ENCODE measurements at regions not wholly inside any gene's neighbourhood (a gene's known extent, or its start where the extent isn't known, plus 50 kb on each side); places are given as distances from the start of the nearest gene placed in this dataset.

DNA sequence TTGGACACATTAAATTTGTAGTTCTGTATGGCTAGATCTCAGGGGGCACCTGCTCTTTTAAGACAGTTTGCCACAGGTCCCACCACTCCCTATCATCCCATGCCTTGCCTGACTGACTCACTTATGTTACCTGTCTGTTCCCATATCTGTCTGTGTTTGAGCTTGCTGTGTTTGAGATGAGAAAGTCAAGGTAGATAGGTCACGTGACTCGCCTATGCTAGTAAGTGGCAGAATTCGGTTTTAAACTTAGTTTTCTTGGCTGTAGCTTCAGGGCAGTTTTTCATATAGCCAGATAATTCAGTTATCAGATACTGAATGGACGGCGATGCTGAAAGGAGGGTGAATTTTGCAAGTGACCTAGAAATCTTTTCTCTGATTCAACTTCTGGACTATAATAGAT is 348.4 kb downstream of the RPS24 start:
- Histone ChIP-seq H3K27me3 (ENCODE audit: low read depth) (peaks cover 2% of the 10 kb centered on the region; the same call in 1 of the 2 replicates), H3K9me3 (no peaks in the 10 kb centered on the region), H3K36me3 (replicated peaks) (no peaks in the 10 kb centered on the region), H3K4me3 (no peak overlapping the region), H3K4me1 (no peaks in the 10 kb centered on the region)
- in situ Hi-C loops (cut with MboI; ENCODE audit: low sequenced_read_pairs), result no loop called here
- no peak for DNase-seq (ENCODE audit: low spot score in 2 of 2)

DNA sequence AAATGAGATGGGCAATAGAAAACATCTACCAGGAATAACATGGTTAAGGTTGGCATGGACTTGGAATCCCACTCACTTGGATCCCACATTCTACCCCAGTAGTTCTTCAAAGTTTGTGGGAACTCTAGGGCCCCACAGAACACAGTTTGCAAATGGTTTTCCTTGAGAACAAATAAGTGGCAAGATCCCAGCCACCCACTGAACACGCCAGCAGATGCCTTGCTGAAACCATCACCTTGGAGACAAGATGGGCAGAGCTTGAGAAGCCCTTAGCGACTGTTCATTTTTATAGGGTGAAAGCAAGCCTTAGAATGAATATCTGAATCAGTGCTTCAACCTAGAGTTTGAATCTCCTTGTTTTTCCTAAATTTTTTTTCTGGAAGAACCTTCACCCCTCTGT is 349.1 kb downstream of the RPS24 start:
- no peak for DNase-seq (ENCODE audit: low spot score in 2 of 2)

DNA sequence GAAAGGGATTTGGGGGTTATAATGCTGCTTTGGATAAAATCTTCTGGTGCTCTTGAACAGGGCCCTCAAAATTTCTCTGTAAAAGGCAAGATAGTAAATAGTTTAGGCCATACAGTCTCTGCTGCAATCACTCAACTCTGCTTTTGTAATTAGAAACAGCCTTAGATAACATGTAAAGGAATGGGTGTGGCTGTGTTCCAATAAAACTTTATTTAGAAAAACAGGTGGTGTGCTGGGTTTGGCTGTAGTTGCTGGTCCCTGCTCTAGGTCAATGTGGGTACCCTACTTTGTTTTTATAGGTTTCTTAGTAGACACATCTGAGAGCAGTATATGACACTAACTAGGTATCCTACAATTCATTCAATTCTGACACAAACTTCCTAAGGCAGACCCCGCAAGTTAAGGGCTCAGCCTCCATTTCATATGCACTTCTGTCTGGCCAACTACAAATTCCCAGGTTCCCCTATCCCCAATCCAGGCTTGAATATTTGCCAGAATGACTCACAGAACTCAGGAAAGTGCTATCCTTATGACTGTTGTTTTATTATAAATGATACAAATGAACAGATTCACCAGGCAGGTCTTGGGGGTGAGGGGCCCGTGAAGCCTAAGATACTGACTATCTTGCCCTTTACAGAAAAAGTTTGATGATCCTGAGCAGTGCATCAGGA is 349.9 kb downstream of the RPS24 start:
- H3K4me1 ChIP-seq, result no peaks in the 10 kb centered on the region
- in situ Hi-C loops (cut with MboI; ENCODE audit: low sequenced_read_pairs), result no loop called here
- peaks cover 2% of the 10 kb centered on the region; the same call in 1 of the 2 replicates for H3K27me3 ChIP-seq (ENCODE audit: low read depth)
- no peaks in the 10 kb centered on the region for H3K9me3 ChIP-seq
- H3K36me3 ChIP-seq (replicated peaks), result no peaks in the 10 kb centered on the region
- H3K4me3 ChIP-seq, result no peak overlapping the region
- no peak for DNase-seq (ENCODE audit: low spot score in 2 of 2)

More for the DNA sequence above, 349.1 kb downstream of the RPS24 start:
- H3K27me3 ChIP-seq (ENCODE audit: low read depth), result peaks cover 2% of the 10 kb centered on the region; the same call in 1 of the 2 replicates
- H3K36me3 ChIP-seq (replicated peaks), result no peaks in the 10 kb centered on the region
- H3K4me3 ChIP-seq, result no peak overlapping the region
- in situ Hi-C loops (cut with MboI; ENCODE audit: low sequenced_read_pairs), result no loop called here
- no peaks in the 10 kb centered on the region for H3K9me3 ChIP-seq
- no peaks in the 10 kb centered on the region for H3K4me1 ChIP-seq

DNA sequence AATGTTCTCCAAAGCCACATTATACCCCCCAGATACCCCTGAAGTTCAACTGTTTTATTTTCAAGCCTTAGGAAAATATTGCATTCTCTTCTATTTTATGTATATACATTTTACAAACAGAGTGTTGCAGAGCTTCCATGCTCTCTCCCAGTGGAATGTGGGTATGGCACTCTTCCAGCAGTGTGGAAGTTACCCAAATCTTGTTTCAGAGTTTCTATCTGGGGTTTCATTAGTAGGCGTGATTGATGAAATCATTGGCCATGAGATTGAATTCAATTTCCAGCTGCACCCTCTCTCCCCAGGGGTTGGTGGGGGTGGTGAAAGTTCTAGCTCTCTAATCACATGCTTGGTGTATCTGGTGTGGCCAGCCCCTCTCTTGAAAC is 350.4 kb downstream of the RPS24 start:
- Histone ChIP-seq H3K9me3 (no peaks in the 10 kb centered on the region), H3K4me3 (no peak overlapping the region), H3K27me3 (ENCODE audit: low read depth) (peaks cover 2% of the 10 kb centered on the region; the same call in 1 of the 2 replicates), H3K4me1 (no peaks in the 10 kb centered on the region), H3K36me3 (replicated peaks) (no peaks in the 10 kb centered on the region)
- no peak for DNase-seq (ENCODE audit: low spot score in 2 of 2)
- in situ Hi-C loops (cut with MboI; ENCODE audit: low sequenced_read_pairs), result no loop called here

DNA sequence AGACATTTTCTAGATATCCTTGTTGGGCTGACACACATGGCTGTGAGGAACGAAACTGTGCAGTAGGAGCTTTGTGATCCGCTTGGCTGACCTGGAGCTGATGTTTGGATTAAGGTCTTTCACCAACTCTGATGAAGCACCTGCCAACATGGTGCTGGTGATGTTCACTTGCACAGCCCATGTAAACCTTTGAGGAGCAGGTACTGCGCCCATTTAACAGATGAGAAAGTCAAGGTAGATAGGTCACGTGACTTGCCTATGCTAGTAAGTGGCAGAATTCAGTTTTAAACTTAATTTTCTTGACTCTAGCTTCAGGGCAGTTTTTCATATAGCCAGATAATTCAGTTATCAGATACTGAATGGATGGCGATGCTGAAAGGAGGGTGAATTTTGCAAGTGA is 351.9 kb downstream of the RPS24 start:
- in situ Hi-C loops (cut with MboI; ENCODE audit: low sequenced_read_pairs), result no loop called here
- no peak overlapping the region for H3K4me3 ChIP-seq
- no peaks in the 10 kb centered on the region for H3K9me3 ChIP-seq
- no peaks in the 10 kb centered on the region for H3K36me3 ChIP-seq (replicated peaks)
- no peak for DNase-seq (ENCODE audit: low spot score in 2 of 2)
- peaks cover 2% of the 10 kb centered on the region; the same call in 1 of the 2 replicates for H3K27me3 ChIP-seq (ENCODE audit: low read depth)
- no peaks in the 10 kb centered on the region for H3K4me1 ChIP-seq

DNA sequence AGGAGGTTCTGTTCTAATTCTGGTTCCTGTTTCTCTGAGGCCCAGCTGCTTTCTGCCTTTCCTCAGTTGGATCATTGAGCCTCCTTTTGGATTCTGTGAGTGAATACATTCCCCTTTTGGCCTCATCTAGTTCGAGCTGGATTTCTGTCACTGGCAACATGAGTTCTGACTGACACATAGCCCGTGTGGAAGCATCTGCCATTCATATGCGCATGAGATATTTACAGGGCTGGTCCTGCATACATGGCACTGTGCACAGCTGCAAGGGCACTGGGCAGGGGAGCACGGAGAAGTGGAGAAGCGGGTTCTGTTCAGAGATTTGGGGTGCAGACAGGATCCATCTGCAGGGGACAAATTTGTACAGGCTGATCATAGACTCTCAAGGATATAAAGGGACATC is 352.8 kb downstream of the RPS24 start:
- Histone ChIP-seq H3K27me3 (ENCODE audit: low read depth) (peaks cover 2% of the 10 kb centered on the region; the same call in 1 of the 2 replicates), H3K36me3 (replicated peaks) (no peaks in the 10 kb centered on the region), H3K4me1 (no peaks in the 10 kb centered on the region), H3K4me3 (no peak overlapping the region), H3K9me3 (no peaks in the 10 kb centered on the region)
- no peak for DNase-seq (ENCODE audit: low spot score in 2 of 2)
- in situ Hi-C loops (cut with MboI; ENCODE audit: low sequenced_read_pairs), result no loop called here

DNA sequence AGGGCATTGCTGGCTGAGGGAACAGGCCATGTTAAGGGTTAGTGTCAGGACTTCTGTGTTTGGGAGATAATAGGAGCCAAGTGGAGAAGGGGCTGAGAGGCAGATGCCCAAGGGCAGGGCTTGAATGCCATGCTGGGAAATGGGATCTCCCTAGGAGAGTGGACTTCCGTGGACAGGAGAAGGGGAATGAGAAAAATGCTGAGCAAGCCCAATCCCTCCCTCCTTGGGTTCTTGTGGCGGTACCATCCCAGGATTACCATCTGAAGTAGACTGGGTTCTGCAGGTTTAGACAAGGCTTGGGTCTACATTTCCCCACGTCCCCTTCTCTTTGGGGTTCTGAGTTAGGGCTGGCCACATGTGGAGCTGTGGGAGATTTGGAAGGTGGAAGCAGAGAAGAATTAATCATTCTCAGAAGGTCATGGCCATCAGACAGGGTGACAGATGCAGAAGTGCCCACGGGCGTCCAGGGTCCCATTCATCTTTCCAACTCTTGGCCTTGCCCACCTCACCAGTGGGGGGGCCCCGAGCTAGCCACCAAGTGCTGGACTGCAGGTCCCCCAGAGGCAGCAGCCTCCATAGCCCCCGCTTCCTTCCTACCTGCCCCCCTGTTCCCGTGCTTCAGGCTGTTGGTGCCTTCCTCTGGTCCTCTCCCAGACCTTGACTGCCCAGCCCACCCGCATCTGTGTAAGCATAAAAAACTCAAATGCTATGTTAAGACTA is 354.8 kb downstream of the RPS24 start:
- Histone ChIP-seq H3K4me1 (no peaks in the 10 kb centered on the region), H3K4me3 (no peak overlapping the region), H3K27me3 (ENCODE audit: low read depth) (peaks cover 2% of the 10 kb centered on the region; the same call in 1 of the 2 replicates), H3K9me3 (no peaks in the 10 kb centered on the region), H3K36me3 (replicated peaks) (no peaks in the 10 kb centered on the region)
- DNase-seq (ENCODE audit: low spot score in 2 of 2), result no peak
- in situ Hi-C loops (cut with MboI; ENCODE audit: low sequenced_read_pairs), result no loop called here

DNA sequence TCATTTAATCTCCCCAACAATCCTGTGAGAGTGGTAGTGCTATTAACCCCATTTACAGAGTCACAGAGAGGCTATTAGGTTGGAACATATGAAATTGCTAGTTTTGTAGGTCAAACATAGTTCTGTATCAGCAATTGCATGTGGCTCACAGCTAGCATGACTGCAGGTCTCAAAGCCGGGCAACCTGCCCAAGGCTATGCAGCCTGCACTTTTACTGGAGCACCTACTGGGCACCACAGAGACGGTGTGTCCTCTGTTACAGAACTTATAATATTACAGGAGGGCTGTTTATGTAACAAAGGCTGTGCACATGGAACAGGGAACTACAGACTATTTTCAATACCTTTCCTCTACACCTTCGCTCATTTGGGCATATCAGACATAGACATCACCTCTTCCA is 355.8 kb downstream of the RPS24 start:
- no peak for DNase-seq (ENCODE audit: low spot score in 2 of 2)

DNA sequence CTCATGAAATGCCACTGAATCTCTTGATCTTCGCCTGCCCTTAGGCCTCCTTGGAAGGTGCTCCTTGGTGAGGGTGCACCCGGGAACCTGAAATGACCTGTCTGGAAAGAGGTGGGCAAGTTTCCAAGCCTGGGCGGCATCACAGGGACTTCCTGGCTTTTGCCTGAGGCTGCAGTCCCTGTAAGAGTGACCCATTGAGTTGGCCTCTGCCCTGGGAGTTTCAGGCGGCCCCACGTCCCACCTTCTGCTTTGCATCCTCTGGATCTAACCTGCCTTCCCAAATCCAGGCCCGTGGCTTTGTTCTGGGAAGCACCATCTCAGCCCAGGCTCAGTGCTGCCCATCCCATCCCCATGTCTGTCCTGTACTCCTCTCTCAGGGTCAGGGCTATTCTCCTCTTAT is 356.4 kb downstream of the RPS24 start:
- Histone ChIP-seq H3K36me3 (replicated peaks) (no peaks in the 10 kb centered on the region), H3K27me3 (ENCODE audit: low read depth) (peaks cover 2% of the 10 kb centered on the region; the same call in 1 of the 2 replicates), H3K4me3 (no peak overlapping the region), H3K9me3 (no peaks in the 10 kb centered on the region), H3K4me1 (no peaks in the 10 kb centered on the region)
- in situ Hi-C loops (cut with MboI; ENCODE audit: low sequenced_read_pairs), result no loop called here
- DNase-seq (ENCODE audit: low spot score in 2 of 2), result no peak

More for the DNA sequence above, 355.8 kb downstream of the RPS24 start:
- Histone ChIP-seq H3K4me1 (no peaks in the 10 kb centered on the region), H3K9me3 (no peaks in the 10 kb centered on the region), H3K4me3 (no peak overlapping the region), H3K27me3 (ENCODE audit: low read depth) (peaks cover 2% of the 10 kb centered on the region; the same call in 1 of the 2 replicates), H3K36me3 (replicated peaks) (no peaks in the 10 kb centered on the region)
- in situ Hi-C loops (cut with MboI; ENCODE audit: low sequenced_read_pairs), result no loop called here

DNA sequence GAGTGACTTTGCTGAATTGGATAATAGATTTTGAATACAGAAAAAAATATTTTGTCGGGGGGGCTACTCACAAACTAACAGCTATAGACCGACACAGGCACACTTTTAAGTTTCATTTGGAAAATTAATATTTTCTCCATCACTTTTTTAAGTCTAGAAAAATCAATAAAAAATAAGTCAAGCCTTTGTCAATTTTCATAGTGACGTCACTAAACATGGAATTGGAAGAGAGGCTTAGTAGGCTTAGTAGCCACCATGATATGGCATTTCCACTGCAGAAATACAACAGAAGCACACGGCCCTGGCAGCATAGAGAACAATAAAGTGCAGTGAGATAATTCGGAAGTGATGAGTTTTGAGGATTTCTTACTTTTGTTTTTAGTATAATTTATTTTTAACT is 357.2 kb downstream of the RPS24 start:
- Histone ChIP-seq H3K4me1 (no peaks in the 10 kb centered on the region), H3K27me3 (ENCODE audit: low read depth) (no peaks in the 10 kb centered on the region), H3K36me3 (replicated peaks) (no peaks in the 10 kb centered on the region), H3K4me3 (no peak overlapping the region), H3K9me3 (no peaks in the 10 kb centered on the region)
- no peak for DNase-seq (ENCODE audit: low spot score in 2 of 2)
- in situ Hi-C loops (cut with MboI; ENCODE audit: low sequenced_read_pairs), result no loop called here

DNA sequence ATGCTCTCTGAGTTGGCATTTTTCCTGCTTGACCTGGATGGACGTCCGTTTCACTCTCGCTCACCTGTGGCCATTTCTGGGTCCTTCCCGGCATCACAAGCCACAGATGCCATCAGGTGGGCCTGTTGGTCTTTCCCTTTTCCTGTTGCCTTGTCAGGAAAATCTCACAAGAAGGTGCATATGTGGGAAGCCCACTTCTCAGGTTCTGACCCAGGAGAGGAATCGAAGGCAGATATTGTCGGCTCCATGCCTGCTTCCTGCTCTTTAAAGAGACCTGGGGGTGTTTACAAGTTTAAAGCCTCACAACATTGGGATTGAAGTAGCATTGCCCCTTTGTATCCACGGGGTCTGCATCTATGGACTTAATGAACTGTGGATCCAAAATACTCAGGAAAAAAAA is 357.9 kb downstream of the RPS24 start:
- Histone ChIP-seq H3K9me3 (no peaks in the 10 kb centered on the region), H3K4me1 (no peaks in the 10 kb centered on the region), H3K36me3 (replicated peaks) (no peaks in the 10 kb centered on the region), H3K27me3 (ENCODE audit: low read depth) (no peaks in the 10 kb centered on the region), H3K4me3 (no peak overlapping the region)
- DNase-seq (ENCODE audit: low spot score in 2 of 2), result no peak
- in situ Hi-C loops (cut with MboI; ENCODE audit: low sequenced_read_pairs), result no loop called here

DNA sequence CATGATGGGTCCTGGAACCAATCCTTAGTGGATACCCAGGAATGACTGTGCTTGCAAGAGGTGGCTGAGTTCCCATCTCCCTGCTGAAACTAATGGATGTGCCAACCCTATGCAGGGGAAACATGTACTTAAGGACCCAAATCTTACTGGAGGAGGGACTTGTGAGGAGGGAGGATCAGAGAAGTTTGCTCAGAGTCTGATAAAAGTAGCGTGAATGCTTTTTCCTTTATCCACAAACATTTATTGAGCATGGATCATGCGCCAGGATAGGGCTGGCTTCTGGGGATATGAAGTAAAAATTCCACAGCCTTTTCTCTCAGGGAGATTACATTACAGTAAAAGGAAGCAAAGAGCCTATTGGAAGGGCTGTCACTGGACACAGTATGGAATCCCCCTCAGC is 358.5 kb downstream of the RPS24 start:
- in situ Hi-C loops (cut with MboI; ENCODE audit: low sequenced_read_pairs), result no loop called here

DNA sequence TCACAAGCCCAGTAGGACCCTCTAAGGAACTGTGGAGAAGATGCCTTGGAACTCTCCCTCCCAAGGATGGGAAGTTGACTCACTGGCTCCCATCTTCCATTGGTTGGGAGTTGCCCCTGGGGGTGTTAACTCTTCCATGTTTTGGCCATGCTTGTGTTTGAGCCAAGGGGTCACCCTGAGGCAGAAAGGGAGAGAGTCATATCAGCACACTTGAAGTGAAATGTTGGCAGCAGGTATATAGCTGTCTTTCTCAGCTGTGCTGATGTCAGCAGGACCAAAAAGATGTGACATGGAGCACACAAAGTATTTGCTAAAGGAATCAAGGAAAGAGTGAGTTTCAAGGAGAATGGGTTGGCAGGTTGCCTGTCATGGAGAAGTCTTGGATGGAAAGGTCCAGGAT is 359.4 kb downstream of the RPS24 start:
- no peaks in the 10 kb centered on the region for H3K4me1 ChIP-seq
- no peaks in the 10 kb centered on the region for H3K27me3 ChIP-seq (ENCODE audit: low read depth)
- H3K9me3 ChIP-seq, result no peaks in the 10 kb centered on the region
- H3K4me3 ChIP-seq, result no peak overlapping the region
- in situ Hi-C loops (cut with MboI; ENCODE audit: low sequenced_read_pairs), result no loop called here
- no peaks in the 10 kb centered on the region for H3K36me3 ChIP-seq (replicated peaks)
- DNase-seq (ENCODE audit: low spot score in 2 of 2), result no peak

More for the DNA sequence above, 358.5 kb downstream of the RPS24 start:
- no peaks in the 10 kb centered on the region for H3K36me3 ChIP-seq (replicated peaks)
- DNase-seq (ENCODE audit: low spot score in 2 of 2), result no peak
- no peaks in the 10 kb centered on the region for H3K4me1 ChIP-seq
- no peaks in the 10 kb centered on the region for H3K9me3 ChIP-seq
- no peaks in the 10 kb centered on the region for H3K27me3 ChIP-seq (ENCODE audit: low read depth)
- no peak overlapping the region for H3K4me3 ChIP-seq

DNA sequence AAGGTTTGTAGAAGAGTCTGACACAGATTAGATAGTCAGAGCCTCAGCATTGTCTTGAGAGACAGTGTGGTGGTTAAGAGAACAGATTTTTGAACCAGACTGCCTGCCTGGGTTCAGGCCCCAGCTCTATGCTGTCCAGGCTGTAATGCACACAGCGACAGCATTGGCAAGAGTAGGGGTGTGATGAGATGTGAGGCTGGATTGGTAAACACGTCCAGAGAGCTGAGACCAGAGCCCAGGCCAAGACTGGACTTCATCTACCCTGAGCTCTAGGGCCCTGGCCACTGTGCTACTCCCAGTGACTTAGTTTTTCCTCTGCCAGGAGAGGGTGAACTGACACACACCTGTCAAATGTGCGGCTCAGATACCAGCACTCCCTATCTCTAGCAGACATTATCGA is 360.4 kb downstream of the RPS24 start:
- H3K36me3 ChIP-seq (replicated peaks), result no peaks in the 10 kb centered on the region
- in situ Hi-C loops (cut with MboI; ENCODE audit: low sequenced_read_pairs), result no loop called here
- H3K9me3 ChIP-seq, result no peaks in the 10 kb centered on the region
- no peak for DNase-seq (ENCODE audit: low spot score in 2 of 2)
- no peak overlapping the region for H3K4me3 ChIP-seq
- no peaks in the 10 kb centered on the region for H3K27me3 ChIP-seq (ENCODE audit: low read depth)
- H3K4me1 ChIP-seq, result no peaks in the 10 kb centered on the region

Measured in HAP-1 (cell line).